NCI-H774 (cell line): ENCODE measurements at regions not wholly inside any gene's neighbourhood (a gene's known extent, or its start where the extent isn't known, plus 50 kb on each side); places are given as distances from the start of the nearest gene placed in this dataset.
A peak's percentile ranks its signal among the peaks of the same experiment; 100 is the strongest.

Source experiments
- DNase-seq: peaks from one replicate; lab custom pipeline; 2025; lab: John Stamatoyannopoulos, UW

GRCh38 chr11:112859787-112860186, 101.4 kb upstream of the NCAM1 start:
- no peak for DNase-seq

- DNase-seq: no peak
Observed at GRCh38 chr11:112861356-112861755, 99.9 kb upstream of the NCAM1 start.

- no peak for DNase-seq
Observed at GRCh38 chr11:112863305-112863704, 97.9 kb upstream of the NCAM1 start.

- DNase-seq: no peak
Observed at GRCh38 chr11:112864672-112865071, 96.5 kb upstream of the NCAM1 start.

GRCh38 chr11:112871909-112872500, 89.2 kb upstream of the NCAM1 start:
- DNase-seq: no peak

- DNase-seq: no peak
Observed at GRCh38 chr11:112874980-112875379, 86.2 kb upstream of the NCAM1 start.

GRCh38 chr11:112877581-112877980, 83.6 kb upstream of the NCAM1 start:
- no peak for DNase-seq

- no peak for DNase-seq
Observed at GRCh38 chr11:112878033-112878601, 83.1 kb upstream of the NCAM1 start.

- no peak for DNase-seq
Observed at GRCh38 chr11:112880495-112880894, 80.7 kb upstream of the NCAM1 start.

GRCh38 chr11:112881461-112881860, 79.8 kb upstream of the NCAM1 start:
- DNase-seq: peak; percentile 71

GRCh38 chr11:112882494-112883381, 78.5 kb upstream of the NCAM1 start:
- no peak for DNase-seq

GRCh38 chr11:112884012-112884767, 77.0 kb upstream of the NCAM1 start:
- no peak for DNase-seq

GRCh38 chr11:112885744-112886433, 75.3 kb upstream of the NCAM1 start:
- DNase-seq: peak; percentile 33

- no peak for DNase-seq
Observed at GRCh38 chr11:112886434-112887370, 74.5 kb upstream of the NCAM1 start.

- DNase-seq: no peak
Observed at GRCh38 chr11:112889446-112889845, 71.8 kb upstream of the NCAM1 start.

- no peak for DNase-seq
Observed at GRCh38 chr11:112899235-112900006, 61.8 kb upstream of the NCAM1 start.

GRCh38 chr11:112901924-112902323, 59.3 kb upstream of the NCAM1 start:
- no peak for DNase-seq

GRCh38 chr11:112902361-112903011, 58.7 kb upstream of the NCAM1 start:
- DNase-seq: no peak

GRCh38 chr11:112903340-112903739, 57.9 kb upstream of the NCAM1 start:
- no peak for DNase-seq
